ENCODE measurements at regions not wholly inside any gene's neighbourhood (a gene's known extent, or its start where the extent isn't known, plus 50 kb on each side); places are given as distances from the start of the nearest gene placed in this dataset.

DNA sequence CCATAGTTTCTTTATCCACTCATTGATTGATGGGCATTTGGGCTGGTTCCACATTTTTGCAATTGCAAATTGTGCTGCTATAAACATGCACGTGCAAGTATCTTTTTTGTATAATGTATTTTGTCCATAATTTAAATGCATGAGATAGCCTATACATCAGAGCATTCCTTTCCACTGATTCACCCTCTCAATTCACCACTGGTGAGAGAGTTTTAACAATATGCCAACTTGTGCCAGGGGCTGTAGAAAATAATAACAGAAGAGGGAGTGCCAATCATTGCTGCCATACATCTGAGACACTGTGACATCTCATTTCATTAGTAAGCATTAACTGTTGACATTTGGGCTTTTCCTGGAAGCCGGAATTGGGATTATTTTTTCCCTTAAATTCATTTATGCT, 125.1 kb downstream of the RAP2A start:
- DNase-seq (ENCODE audit: extremely low spot score, insufficient read length, low read depth) (no peak), FAIRE-seq (no peak)

DNA sequence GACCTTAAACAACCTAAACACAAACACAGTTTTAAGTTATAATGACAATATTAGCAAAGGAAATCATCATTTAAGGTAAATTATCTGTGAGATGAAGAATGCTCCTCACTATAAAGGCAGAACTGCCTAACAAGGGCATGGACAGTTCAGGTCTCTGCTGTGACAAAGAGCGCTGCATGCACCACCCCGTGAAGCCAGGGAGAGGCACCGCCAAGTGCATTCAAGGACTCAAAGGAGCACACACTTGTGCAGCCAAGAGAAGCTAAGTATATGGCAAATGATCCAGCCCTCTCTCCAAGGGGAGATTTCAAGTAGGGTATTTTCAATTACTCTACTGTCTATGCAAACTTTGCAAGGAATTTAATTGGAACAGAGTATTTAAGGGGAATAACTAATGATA, 126.0 kb downstream of the RAP2A start:
- DNase-seq (ENCODE audit: extremely low spot score, insufficient read length, low read depth) (no peak), FAIRE-seq (no peak)

DNA sequence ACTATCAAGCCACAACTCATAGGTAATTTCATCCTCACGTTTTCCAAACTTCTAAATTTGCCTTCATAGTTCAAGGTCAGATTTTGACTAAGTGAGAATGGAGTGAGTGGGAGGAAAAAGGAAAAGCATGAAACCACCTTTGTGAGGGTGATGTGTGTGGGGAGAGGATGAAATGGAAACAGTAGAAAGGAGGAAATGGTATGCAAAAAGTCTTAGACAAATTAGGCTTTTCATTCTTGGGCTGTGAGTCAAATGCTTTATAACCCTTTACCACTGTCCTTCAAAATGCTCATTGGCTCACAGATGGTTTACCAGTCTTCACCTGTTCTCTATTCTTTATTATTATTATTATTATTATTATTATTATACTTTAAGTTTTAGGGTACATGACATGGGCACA, 127.2 kb downstream of the RAP2A start:
- FAIRE-seq (no peak), DNase-seq (ENCODE audit: extremely low spot score, insufficient read length, low read depth) (no peak)

DNA sequence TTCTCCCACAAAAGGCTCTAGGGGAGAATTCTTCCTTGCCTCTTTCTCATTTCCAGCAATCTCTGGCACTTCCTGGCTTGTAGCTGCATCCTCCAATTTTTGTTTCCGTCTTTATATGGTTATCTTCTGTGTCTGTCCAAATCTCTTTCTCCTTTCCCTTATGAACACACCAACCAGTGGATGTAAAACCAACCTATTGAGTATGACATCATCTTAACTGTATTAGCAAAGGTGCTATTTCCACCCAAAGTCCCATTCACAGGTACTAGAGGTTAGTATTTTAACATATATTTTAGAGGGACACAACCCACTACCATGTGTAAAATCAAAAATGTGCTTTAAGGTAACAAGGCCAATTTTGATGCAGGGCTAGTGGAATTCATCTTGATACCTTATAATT, 129.0 kb downstream of the RAP2A start:
- DNase-seq (ENCODE audit: extremely low spot score, insufficient read length, low read depth) (no peak), FAIRE-seq (no peak)

DNA sequence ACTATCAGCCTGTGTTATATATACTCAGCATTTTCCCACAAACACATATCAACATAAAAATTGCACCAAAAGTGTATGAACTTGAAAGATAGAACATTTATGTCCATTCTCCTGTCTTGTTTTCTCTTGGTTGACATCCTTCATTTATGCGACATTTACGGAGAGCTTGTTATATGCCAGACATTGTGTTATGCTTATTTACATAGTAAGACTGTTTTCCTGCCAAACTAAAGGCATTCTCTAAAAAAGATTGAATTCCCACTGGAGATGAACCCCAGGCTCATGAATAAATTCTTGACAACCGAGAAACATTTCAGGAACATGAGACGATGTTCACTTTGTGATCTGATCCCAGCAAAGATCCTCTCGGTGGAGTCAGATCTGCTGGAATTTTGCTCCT, 131.0 kb downstream of the RAP2A start:
- DNase-seq (ENCODE audit: extremely low spot score, insufficient read length, low read depth) (no peak), FAIRE-seq (no peak)

DNA sequence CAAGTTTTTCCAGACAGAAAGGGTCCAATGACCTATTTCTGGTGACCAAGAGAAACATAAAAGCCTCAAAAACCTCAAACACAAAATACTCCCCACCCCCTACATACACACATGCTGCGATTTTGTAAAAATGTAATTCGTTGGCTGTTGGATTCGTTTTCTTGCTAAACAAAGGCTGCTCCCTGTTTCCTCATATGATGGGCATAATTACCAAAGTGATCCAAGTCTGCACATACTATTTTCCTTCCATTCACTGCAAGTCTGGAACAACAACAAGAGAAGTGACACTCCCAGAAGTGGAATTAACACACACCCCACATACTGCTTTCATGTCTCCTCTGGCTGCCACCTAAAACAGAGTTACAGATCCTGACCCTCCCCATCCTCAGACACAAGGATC, 131.9 kb downstream of the RAP2A start:
- FAIRE-seq (no peak), DNase-seq (ENCODE audit: extremely low spot score, insufficient read length, low read depth) (no peak)

DNA sequence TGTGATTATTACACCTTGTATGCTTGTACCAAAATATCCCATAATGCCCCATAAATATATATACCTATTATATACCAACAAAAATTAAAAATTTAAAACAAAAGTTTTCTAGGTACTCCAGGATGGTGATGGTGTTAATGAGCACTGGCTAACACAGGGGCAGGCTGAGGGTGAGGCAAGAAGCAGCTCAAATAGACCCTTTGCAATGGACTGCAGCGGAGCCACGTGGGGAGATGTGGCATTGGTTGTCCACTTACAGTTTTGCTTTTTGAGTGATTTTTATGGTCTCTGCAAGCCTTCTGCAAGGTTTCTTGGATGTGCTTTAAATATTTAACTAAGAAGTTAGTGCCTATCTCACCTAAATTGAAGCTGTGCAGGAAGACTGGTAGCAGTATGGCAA, 132.9 kb downstream of the RAP2A start:
- DNase-seq (ENCODE audit: extremely low spot score, insufficient read length, low read depth) (no peak), FAIRE-seq (no peak)

DNA sequence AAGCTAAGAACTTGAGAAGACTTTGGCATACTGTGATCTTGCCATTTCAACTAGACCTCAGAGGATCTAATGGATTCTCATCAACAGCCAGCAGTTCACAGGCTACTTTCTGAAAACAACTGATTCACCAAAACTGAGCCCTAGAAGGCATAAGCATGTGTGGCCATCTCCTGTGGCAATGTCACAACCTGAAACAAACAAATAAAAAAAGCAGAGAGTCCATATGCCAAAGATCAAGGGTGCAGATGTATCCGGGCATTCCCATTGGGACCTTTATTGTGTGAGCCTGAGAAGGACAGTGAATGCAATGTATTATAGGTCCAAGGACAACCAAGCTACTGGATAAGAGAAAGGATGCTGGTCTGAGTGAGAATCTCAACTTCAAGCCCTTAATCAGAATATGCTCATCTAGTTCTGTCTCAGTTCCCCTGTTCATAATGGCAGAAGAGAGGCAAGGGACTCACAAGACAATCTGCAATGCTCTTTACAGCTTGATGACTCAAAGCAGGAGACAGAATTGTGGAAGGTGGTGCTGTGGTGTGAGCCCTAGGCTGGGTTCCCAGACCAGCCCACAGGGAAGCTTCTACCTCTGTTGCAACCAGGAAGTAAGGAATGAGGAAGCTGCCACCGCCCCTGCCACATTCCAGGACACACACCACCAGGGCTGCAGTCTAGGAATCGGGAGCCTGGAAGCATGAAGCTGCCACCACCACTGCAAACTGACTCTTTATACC, 133.7 kb downstream of the RAP2A start:
- no peak for FAIRE-seq

DNA sequence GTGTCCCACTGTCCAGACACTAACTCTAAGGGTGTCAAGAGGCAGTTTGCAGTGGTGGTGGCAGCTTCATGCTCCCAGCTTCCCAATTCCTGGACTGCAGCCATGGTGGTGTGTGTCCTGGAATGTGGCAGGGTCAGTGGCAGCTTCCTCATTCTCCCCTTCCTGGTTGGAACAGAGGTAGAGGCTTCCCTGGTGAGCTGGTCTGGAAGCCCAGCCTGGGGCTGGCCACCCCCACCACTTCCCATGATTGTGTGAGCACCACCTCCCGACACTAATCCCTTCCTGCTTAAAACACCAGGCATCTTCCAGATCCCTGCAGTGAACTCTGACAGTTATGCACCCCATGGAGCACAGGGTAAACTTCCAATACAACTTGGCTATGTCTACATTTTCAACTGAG, 134.9 kb downstream of the RAP2A start:
- FAIRE-seq (no peak), DNase-seq (ENCODE audit: extremely low spot score, insufficient read length, low read depth) (no peak)

More for the DNA sequence above, 133.7 kb downstream of the RAP2A start:
- peak; percentile 20 for DNase-seq (ENCODE audit: extremely low spot score, insufficient read length, low read depth)

GRCh38 chr13:97569841-97570240, 135.9 kb downstream of the RAP2A start:
- no peak for DNase-seq (ENCODE audit: extremely low spot score, insufficient read length, low read depth)

GRCh38 chr13:97570442-97570841, 136.5 kb downstream of the RAP2A start:
- DNase-seq (ENCODE audit: extremely low spot score, insufficient read length, low read depth) (no peak), FAIRE-seq (no peak)

More at GRCh38 chr13:97569841-97570240, 135.9 kb downstream of the RAP2A start:
- FAIRE-seq = no peak

DNA sequence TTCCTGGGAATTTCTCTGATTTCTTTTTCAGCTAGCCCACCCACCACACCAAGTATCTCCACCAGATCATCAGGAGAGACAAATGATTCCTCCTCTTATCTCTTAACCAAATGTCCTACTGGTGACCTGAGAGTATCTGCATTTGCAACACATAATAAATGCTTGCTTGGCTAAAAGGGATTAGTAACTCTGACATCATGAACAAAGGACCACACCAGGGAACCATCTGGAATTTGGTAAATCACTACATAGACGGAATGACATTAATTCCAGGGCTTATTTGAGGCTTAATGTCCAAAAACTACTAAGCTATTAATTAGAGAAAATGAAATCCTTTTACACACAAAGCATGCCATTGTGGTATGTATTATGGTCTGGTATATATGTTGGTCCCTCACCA, 139.0 kb downstream of the RAP2A start:
- FAIRE-seq = no peak
- DNase-seq (ENCODE audit: extremely low spot score, insufficient read length, low read depth) = no peak

DNA sequence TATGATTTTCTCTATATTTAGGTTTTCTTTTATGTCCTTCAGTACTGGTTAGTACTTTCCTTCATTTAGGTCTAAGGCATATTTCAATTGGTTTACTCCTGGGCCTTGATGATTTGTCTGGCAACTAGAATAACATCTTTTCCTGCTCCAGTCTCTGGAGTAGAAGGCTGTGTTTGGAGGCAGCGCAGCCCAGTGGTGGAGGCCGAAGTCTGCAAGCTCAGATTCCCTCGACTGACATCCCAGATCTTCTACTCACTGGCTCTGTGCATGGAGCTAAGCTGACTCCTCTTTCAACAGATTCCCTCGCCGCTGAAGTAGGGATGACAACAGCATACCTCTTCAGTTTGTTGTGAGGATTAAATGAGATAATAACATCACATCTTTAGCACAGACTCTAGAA, 141.0 kb downstream of the RAP2A start:
- DNase-seq (ENCODE audit: extremely low spot score, insufficient read length, low read depth) (no peak), FAIRE-seq (no peak)

DNA sequence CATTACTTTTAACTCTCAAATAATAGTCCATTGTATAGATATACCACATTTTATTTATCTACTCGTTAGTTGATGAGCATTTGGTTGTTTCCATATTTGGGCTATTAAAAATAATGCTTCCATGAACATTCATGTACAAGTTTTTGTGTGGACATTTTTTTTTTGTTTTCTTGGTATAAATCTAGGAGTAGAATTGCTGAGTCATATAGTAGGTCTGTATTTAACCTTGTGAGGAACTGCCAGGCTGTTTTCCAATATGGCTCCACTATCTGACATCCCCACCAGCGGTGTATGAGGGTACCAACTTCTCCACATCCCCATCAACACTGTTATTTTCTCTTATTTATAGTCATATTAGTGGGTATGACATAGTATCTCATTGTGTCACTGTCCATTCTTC, 143.1 kb downstream of the RAP2A start:
- DNase-seq (ENCODE audit: extremely low spot score, insufficient read length, low read depth) (no peak), FAIRE-seq (no peak)

- DNase-seq (ENCODE audit: extremely low spot score, insufficient read length, low read depth) = no peak
- no peak for FAIRE-seq
These were observed 148.2 kb downstream of the RAP2A start for GRCh38 chr13:97582170-97582569.

- FAIRE-seq = no peak
These were observed 150.0 kb downstream of the RAP2A start for GRCh38 chr13:97583907-97584497.

DNA sequence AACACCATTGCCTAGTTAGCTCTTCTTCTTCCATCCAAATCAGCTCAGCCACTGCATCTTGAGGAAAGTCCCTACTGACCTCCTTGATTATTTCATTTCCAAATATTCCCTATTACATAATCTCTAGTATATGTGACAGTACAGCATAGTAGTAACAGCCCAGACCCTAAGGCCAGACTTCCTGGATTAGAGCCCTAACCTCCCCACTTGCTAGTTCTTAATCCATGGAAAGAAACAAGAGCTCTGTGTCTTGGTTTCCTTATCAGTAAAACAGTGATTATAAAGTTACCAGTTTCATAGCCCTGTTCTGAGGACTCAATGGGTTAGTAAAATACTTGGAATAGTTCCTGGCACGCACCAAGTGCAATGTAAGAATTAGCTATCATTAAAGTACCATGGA, 153.0 kb downstream of the RAP2A start:
- DNase-seq (ENCODE audit: extremely low spot score, insufficient read length, low read depth) (no peak), FAIRE-seq (no peak)

More at GRCh38 chr13:97583907-97584497, 150.0 kb downstream of the RAP2A start:
- DNase-seq (ENCODE audit: extremely low spot score, insufficient read length, low read depth) = no peak

GRCh38 chr13:97588993-97589392, 155.0 kb downstream of the RAP2A start:
- no peak for FAIRE-seq
- no peak for DNase-seq (ENCODE audit: extremely low spot score, insufficient read length, low read depth)

GRCh38 chr13:97600458-97601075, 166.6 kb downstream of the RAP2A start:
- FAIRE-seq = no peak
- DNase-seq (ENCODE audit: extremely low spot score, insufficient read length, low read depth) = no peak

DNA sequence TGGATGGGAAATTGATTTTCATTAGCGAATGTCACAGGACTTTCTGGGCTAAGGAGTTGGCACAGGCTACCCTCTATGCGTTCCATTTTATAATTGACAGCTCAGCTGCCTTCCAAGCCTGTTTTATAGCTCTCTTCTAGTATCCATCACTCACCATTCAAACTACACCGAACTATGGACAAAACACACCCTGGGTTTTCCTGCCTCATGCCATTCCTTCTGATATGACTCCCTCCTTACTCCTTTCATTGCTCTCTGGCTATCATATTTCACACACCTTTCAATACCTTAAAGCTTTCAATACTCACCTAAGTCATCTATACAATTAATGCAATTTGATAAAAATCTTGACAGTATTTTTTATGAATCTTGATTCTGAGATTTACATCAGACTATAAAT, 181.3 kb downstream of the RAP2A start:
- DNase-seq (ENCODE audit: extremely low spot score, insufficient read length, low read depth) (no peak), FAIRE-seq (no peak)

- FAIRE-seq = no peak
These were observed 182.4 kb downstream of the RAP2A start for GRCh38 chr13:97616385-97616784.

GRCh38 chr13:97621025-97621424, 187.1 kb downstream of the RAP2A start:
- no peak for DNase-seq (ENCODE audit: extremely low spot score, insufficient read length, low read depth)
- no peak for FAIRE-seq

More at GRCh38 chr13:97616385-97616784, 182.4 kb downstream of the RAP2A start:
- no peak for DNase-seq (ENCODE audit: extremely low spot score, insufficient read length, low read depth)

Measured in GM18507 (cell line).